Coronary artery (tissue), 2 donors: ENCODE measurements at regions not wholly inside any gene's neighbourhood (a gene's known extent, or its start where the extent isn't known, plus 50 kb on each side); places are given as distances from the start of the nearest gene placed in this dataset.

Source experiments
- DNase-seq: peaks from one replicate; pipeline ENCODE4 v3.0.0-alpha.2; 2017; ENCODE audit warnings: low spot score
- H3K27ac ChIP-seq, 2 donors: fragments of 200-600 bp; sonication (generic); one replicate each; pipeline ENCODE4 v1.5.1; 2016 to 2019
- H3K4me3 ChIP-seq: fragments of 200-600 bp; sonication (generic); 2 replicates; pipeline ENCODE4 v1.5.1; 2016; ENCODE audit warnings: mild to moderate bottlenecking, moderate library complexity
- TF ChIP-seq, protein P1 (sequence below): fragments of 200-600 bp; sonication (generic); IDR thresholded peaks from one replicate; pipeline ENCODE4 v1.5.1; 2019; ENCODE audit warnings: antibody characterized with exemption

DNA sequence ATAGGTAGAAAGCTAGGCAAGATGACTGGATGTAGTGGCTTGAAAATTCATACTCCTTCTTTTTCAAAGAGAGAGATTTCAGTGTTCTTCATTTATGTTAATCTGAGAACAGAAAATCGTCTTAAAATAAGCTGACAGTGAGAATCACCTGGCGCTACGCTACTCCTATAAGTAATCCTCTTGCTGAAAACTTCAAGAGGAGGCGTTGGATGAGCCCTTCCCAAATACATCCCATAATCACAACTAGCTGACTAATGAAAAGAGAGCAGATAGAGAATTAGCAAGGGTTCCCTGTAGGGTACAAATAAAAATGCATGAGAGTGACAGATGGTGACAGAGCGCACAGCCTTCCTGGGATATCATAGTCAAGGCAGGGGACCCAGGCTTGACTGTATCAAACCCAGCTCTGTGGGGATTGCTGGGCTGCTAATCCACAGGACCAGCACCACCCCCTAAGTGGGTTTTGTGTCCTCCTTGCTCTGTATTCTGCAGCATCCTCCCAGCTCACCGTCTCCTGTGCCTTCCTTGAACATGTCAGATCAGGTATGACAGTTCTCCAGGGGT is 280.2 kb downstream of the SP3 start:
- TF ChIP-seq, protein P1, sequence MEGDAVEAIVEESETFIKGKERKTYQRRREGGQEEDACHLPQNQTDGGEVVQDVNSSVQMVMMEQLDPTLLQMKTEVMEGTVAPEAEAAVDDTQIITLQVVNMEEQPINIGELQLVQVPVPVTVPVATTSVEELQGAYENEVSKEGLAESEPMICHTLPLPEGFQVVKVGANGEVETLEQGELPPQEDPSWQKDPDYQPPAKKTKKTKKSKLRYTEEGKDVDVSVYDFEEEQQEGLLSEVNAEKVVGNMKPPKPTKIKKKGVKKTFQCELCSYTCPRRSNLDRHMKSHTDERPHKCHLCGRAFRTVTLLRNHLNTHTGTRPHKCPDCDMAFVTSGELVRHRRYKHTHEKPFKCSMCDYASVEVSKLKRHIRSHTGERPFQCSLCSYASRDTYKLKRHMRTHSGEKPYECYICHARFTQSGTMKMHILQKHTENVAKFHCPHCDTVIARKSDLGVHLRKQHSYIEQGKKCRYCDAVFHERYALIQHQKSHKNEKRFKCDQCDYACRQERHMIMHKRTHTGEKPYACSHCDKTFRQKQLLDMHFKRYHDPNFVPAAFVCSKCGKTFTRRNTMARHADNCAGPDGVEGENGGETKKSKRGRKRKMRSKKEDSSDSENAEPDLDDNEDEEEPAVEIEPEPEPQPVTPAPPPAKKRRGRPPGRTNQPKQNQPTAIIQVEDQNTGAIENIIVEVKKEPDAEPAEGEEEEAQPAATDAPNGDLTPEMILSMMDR: no peak
- no peak overlapping the region for H3K27ac ChIP-seq
- no peak overlapping the region for H3K4me3 ChIP-seq
- DNase-seq: no peak

DNA sequence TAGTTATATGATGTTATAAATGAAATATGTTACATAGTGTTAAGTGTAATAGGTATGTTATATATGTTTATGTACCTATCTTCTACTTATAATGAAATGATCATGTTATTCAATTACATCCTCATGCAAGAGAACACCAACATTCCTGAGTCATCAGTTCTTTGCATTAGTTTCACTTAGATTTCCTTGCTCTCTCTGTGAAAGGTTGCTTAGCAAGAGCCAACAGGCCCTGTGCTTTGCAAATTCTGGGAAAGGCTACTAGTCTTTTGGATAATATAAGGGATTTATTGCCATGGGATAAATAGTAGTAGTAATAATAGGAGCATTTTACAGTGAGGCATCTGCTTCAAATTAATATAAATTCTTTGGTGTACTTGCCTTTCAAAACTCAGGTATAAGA is 274.8 kb downstream of the SP3 start:
- TF ChIP-seq, protein P1: no peak
- Histone ChIP-seq H3K27ac (no peak overlapping the region), H3K4me3 (no peak overlapping the region)
- DNase-seq: no peak

DNA sequence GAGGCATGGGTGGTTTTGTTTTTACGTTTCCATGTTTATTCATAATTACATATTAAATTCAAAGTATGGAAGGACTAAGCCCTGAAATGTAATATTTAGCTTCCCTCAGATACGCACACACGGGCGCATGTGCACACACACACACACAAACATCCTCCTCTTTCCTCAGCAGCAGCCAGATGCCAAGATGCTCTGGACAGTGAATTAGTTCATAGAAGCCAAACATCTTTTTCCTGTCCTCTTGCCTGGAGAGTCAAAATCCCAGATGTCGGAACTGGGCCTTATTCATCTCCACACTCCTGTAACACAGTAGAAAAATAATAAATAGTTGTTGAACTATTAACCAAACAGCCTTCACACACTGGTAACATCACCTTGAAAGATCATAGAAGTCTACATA is 273.1 kb downstream of the SP3 start:
- H3K4me3 ChIP-seq: no peak overlapping the region
- TF ChIP-seq, protein P1: no peak
- DNase-seq: no peak
- no peak overlapping the region for H3K27ac ChIP-seq

DNA sequence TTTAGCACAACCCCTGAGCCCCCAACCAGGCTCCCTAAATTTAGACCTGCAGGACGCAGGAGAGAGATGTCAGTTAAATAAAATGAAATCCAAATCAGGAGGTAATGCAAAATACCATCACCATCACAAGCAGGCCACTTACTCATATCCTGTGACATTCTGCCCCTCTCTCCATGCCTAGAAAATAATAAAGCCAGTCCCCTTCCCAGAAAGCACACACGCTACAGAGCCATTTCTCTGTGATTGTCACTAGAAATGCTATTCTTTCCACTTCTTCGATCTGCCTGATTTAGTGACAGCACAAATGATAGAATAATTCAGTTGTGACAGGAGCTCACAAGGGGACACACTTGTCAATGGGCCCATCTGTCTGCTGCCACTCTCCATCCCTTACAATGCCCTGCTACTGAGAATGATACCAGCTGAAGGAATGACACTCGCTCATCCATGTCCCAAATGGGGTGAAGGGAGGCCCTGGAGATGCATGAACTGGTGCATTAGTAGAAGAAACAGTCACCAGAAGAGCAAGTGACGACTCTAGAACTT is 272.1 kb downstream of the SP3 start:
- H3K27ac ChIP-seq: no peak overlapping the region
- TF ChIP-seq, protein P1: no peak
- no peak for DNase-seq
- H3K4me3 ChIP-seq: no peak overlapping the region

DNA sequence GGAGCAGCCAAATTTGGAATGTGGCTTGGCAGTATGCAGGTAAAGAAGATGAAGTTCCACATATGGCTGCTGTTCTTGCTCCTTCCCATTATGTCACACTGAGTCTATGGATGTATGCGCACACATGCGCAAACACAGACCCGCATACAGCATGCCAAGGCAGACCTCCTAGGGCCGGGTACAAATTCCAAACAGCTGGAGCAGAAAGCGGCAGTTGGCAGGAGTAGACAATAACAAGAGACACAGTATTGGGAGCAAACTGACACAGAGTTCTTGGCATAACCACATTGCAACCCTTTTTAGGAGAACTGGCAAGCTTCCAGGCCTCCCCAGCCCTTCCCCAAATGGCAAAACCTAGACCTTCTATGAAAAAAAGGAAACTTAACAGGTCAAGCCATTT is 268.9 kb downstream of the SP3 start:
- TF ChIP-seq, protein P1: no peak
- Histone ChIP-seq H3K4me3 (no peak overlapping the region), H3K27ac (no peak overlapping the region)
- DNase-seq: no peak

DNA sequence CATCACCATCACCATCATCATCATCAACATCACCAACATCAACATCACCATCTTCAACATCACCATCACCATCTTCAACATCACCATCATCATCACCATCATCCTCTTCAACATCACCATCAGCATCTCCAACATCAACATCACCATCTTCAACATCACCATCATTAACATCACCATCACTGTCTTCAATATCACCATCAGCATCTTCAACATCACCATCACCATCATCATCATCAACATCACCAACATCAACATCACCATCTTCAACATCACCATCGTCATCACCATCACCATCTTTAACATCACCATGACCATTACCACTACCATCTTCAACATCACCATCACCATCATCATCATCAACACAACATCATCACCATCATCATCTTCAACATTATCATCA is 267.2 kb downstream of the SP3 start:
- H3K27ac ChIP-seq: no peak overlapping the region
- DNase-seq: no peak
- H3K4me3 ChIP-seq: no peak overlapping the region
- TF ChIP-seq, protein P1: no peak

DNA sequence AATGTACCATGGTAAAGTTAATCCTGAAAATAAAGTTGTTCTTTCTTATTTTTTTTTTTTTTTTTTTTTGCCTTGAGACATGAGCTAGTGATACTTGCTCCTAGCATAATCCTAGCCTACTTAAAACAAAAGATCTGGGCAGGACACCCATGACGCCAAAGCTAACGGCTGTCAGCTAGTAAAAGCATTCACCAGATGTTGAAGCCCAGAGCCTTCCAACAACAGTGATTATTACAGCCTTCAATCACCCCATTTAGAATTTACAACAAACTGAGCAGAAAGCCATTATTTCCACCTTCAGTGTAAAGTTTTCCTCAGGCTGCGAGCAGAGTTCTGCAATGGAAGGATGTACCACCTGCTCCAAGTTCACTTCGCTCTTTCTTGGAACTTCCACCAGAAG is 259.5 kb downstream of the SP3 start:
- Histone ChIP-seq H3K4me3 (no peak overlapping the region), H3K27ac (no peak overlapping the region)
- TF ChIP-seq, protein P1: no peak
- no peak for DNase-seq
